ENCODE measurements at regions not wholly inside any gene's neighbourhood (a gene's known extent, or its start where the extent isn't known, plus 50 kb on each side); places are given as distances from the start of the nearest gene placed in this dataset.
A peak's percentile ranks its signal among the peaks of the same experiment; 100 is the strongest.

DNA sequence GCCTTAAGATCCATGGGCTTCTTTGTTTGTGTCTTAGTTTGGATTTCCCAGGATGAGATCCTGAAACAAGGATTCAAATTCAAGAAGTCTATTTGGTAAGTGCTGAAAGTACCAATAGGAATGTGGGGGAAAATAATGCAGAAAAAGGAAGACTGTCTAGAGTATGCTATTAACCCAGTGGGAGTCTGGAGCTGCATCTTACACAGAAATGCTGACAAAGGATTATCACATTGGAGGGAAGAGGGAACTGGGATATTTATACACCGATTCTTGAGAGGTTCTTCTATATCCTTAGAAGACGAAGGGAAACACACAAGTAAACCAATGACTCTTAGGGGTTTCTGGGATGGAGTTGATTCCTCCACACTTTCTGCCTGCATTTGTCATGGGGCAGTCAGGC is 294.8 kb upstream of the FIGN start:
- DNase-seq: no peak

DNA sequence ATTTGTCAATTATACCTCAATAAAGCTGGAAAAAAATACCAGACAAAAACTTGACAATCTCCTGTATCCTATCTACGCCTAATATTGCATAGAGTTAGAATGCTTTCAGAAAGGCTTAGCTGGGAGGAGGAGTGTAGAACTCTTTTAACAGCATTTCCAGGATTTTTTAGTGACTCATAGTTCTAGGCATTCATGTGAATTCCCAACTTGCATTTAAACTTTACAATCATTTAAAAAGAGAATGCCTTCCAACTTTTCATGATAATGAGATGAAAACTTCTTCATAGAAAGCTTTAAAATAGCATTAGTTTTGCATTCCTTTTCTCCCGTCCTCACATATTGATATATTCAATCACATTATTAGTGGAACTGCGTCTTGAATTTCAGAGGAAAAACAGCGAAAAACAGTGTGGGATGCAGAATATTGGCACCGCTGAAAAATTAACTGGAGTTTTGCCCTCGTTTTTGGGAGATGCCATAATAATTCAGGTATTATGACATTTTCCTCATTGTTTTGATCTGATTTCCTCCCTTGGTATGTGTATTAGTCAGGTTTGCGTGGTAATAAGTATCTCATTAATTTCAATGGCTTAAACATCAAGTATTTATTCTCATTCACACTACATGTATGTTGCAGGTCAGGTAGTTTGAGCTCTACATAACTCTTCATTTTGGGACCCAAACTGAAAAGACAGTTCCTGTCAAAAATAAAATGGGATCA is 293.2 kb upstream of the FIGN start:
- DNase-seq: no peak

DNA sequence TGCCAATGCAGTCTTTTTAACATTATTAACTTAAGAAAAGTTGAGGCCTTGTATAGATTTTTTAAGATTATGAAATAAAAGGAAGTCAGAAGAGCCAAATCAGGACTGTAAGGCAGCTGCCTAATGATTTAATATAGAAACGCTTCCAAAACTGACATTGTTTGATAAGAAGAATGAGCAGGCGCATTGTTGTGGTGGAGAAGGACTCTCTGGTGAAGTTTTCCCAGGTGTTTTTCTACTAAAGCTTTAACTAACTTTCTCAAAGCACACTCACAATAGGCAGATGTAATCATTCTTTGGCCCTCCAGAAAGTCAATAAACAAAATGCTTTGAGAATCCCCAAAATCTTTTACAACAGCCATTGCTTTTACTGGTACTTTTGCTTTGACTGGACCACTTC is 288.6 kb upstream of the FIGN start:
- no peak for DNase-seq

DNA sequence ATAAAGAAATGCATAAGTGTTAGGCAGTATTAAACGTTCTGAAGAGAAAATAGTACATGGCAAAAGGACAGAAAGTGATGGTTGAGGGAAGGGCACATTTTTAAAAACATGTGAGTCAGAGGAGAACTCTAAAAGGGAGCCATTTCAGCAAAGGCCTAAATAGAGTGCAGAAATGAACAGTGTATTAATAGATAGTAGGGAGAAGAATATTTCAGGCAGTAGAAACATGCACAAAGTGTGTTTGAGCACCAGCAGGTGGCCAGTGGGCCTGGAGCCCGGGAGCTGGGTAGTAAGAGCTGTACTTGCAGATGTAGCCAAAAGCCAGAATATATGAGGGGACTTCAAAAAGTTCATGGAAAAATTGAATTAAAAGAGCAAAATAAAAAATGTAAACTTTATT is 288.1 kb upstream of the FIGN start:
- DNase-seq: peak in 2 of 56 donors; percentile 1 to 15

DNA sequence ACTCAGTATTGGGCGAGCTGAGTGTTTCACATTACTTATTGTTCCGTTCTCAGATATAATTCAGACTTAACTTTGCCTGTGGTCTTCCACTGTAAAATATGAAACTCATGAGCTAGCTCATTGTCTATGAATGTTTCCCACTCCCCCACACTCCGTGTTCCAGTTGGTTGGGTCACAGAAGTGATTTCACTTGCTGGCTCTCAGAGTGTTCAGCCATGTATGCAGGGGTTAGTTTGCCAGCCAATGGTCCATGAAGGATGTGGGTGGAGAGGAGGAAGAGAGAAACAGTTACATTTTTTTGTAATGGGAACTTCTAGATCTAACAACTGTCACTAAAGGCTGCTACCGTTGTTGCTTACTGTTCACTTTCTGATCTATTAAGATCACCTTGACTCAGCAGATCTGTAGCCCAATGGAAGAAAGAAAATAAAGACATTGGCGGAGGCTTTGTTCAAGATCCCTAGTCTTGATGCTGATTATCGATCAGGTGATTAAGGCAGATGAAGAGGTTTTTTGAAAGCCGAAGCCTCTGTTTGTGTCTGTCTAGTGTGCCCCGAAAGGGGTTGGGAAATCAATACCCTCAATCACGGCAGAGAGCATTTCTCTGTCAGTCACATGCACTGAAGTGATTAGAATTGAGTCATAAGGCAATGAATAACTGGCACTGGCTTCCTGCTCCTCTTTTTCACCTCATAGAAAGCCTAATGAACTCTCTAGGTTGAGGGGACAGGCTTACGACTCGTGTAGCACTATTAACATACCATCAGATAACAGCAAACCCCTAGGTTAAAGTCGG is 279.7 kb upstream of the FIGN start:
- DNase-seq: no peak

DNA sequence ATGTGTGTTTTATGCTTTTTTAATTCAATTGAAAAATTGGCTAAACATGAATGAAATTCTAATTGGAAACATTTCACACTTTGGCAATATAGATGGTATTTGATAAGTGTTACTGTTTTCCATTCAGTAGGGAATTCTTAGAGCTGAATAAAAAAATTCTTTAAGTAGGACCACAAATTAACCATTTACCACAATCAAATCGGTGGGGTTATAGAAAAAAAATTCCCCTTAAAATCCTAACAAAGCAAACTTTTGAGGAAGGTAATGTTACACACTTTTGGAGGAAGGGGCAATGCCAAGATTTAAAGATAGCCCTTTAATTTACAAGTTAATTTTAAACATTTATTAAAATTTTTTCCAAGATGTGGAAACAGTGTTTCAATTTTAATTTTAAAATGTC is 279.0 kb upstream of the FIGN start:
- no peak for DNase-seq

DNA sequence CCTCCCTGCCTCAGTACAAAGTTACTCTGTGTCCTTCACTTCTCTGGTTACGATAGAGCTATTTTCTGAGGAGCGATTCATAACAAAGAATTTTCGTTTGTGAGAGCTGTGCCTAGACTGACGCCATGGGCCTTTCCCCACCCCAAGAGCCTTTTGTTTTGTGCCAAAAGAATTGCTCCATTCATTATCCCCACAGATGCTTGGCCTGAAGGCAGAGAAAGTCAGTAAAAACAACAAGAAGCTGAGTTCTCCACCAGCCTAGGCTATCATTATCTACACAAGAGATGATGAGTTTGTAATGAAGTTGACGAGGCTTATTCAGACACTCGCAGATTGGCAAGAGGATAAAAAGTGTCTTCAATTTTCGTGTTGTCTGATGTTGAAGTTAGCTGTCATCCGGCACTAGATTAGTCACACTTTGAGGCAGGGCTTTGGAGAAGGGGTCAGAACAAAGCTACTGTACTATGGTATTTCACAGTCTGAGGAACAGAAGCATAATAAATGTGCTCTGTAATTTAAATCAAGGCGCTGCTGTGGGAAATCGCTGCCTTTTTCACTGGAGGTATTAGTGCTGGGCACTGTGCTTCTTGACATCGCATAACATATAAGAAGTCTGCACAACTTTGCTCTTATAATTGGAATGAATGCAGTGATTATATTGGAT is 278.4 kb upstream of the FIGN start:
- DNase-seq: peak in 41 of 56 donors; percentile 4 to 81 (median 49)

DNA sequence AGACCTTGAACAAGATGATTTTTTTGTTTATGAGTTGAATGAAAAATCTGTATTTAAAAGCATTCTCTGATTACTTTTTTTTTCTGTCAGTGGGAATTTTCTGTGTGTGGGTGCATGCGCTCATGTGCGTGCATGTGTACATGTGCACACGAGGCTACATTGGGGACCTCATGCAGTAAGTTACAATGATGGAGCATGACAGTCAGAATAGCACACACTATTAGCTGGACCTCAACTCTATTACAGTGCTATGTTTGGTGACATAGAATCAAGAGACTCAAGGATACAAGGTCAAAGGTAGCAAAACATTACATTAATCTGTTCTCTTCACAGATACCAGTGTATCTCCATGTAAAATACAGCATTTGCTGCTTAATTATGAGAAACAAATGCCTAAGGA is 276.8 kb upstream of the FIGN start:
- DNase-seq: no peak

DNA sequence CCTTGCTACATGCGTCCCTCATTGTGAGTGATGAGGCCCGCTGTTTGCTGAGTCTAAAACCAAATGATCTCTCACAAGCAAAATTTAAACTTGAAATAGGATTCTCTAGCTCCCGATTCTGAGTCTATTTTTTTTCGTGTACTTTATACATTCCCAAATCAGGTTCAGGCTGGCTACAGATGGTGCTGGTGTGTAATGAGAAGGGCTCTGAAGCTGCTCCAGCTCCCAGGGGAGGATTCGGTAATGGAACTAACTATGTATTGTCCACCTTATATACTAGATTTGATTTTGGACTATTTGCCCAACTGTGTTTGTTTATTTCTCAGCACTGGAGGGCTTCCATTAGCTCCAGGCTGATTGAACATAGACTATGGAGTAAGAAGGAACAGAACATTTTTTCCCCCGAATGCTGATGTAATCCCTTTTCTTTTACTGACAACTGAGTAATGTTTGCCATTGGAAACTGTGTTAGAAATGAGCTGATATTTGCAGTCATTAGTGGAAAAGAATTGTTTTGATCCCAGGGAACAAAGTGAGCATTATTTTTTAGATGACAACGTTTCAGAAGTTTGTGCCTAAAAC is 274.0 kb upstream of the FIGN start:
- DNase-seq: peak in 9 of 56 donors; percentile 2 to 39 (median 9)

DNA sequence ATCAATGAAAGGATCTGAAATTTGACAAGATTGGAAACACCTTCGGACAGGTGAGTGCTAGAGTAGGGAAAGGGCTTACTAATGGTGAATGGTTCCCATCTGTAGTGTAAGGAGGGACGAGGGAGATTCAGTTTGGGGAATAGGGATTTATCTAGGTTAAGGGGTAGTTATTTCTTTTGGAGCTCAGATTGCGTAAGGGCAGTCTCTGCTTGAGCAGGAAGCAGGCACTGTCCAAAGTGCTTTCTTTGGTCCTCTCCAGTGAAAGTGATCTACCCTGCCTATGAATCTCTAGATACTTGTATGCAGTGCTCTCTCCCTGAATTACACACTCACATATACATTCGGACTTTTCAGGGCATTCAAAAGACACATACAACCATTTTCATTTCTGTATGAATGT is 272.9 kb upstream of the FIGN start:
- no peak for DNase-seq

DNA sequence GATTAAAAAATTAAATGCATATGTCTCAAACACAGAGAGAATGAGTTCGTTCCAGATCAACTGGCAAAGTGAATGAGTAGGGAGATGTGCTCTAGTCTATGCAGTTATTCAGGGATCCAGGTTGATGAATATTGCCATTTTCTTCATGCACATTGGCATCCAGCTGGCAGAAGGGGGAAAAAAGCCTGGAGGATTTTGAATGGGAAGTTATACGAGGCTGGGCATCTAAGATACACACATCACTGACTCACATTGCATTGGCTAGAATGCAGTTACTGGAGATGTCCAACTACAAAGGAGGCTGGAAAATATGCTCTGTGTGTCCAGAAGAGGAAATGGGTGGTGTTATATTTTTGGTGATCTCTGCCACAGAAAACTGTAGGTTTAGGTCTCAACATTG is 270.9 kb upstream of the FIGN start:
- DNase-seq: no peak

DNA sequence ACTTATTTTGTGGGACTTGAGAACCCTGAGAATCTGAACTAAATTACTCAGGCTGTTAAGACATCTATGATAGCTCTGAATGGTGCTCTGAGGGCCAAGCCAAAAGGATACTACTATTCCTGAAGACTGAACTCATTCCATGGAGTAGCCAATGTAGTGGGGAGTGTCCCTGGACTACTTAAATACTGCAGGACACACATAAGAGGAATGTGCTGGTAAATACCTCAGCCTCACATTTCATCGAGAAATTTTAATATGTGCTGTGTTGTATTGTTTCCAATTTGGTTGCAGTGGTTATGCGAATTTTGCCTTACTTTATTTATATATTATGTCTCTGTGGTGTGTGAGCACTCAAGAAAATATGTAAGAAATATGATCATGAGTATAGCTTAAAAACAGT is 264.4 kb upstream of the FIGN start:
- DNase-seq: no peak

DNA sequence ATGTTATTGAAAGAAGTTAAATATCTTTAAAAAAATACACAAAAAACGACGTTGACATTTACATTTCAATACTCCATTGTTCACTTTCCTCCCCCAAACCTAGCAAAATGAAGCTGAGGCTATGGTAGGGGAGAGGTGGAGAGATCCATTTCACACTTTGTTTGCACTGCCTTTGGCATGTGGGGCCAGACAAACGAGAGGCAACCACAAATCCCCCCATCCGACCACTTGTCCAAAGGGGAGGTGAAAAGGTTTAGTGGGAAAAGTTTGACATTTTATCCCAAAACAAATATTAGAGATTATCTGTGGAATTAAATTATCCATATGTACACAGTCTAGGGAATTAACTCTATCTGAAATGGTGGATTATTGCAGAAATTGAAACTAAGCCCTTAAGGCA is 261.7 kb upstream of the FIGN start:
- DNase-seq: no peak

DNA sequence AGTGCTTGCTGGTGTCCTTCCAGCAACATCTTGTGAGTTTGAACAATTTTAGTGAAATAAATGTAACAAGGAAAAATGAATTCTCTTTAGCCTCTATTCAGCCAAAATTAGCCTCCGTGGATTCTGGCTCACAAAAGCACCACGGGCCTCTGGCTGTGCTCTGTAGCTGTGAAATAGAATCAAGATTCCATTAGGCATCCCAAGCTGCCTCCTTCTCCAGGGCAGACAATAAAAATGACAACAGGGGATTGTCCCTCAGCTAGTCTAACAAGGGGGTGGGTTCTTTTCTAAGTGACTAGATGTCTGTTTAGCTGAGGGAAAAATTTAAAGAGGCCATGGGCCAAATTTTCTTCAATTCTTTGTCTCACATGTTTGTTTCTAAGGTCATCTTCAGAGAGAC is 254.7 kb upstream of the FIGN start:
- DNase-seq: no peak

DNA sequence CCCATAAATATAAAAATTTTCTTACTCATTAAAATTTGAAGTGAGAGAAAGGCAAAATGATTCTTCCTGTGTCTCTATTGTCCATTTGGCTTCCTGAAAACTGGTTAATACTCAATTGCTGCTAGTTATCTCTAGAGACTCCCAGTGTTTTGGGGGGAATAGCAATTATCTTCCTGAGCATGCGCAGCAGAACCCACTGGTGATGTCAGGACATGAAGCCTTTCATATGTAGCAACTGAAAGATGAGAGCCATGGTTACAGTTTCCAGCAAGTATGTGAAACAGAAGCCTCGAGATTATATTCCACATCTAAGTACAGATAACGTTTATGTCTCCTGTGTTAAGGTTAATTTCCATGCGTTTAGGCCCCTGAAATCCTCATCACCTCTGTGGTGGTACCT is 254.3 kb upstream of the FIGN start:
- DNase-seq: no peak

DNA sequence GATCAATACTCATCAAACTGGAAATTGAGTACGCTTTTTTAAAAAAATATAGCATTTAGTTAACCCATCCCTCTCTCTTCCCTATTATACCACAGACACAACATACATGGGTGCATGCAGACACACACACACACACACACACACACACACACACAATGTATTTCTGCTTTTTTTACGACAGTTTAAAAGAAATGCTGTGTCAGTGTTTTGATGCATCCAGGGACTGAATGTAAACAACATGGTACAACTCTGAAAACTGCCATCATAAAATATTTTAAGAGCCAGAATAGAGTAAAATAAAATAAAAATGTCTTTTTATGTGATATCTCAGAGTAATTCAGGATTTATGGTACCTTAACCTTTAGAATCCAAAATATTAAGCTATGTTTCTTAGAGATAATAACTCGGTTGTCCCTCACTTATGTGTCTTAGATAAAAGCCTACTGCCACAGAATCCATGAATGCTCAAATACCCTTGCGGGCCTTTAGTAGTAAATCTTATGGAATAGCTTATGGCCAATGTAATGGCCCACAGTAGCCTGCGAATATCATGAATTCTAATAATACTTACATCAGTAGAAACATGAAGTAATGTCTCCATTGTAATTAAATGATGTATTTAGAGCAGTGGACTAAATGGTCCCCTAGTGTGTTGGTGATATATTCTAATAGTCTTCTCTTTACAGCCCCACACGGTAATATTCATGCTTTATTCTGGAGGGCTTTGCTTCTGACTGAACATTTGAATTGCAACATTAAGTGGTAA is 251.6 kb upstream of the FIGN start:
- DNase-seq: no peak

DNA sequence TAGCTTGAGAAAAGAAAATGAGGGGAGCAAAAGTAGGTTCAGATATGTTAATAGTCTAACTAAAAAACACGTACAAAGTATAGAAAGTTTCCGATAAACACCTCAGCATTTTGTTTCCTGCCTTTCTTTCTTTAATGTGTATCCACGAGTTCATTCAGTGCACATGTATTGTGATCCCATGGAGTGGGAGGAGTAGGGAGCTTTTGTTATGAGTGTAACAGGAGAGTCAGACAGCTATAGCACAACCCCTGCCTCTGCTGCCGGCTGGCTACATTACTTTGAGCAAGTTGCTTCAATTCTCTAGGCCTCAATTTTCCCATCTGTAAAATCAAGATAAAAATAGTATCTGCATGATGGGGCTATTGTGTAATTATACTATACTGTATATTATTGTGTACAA is 249.2 kb upstream of the FIGN start:
- DNase-seq: no peak

DNA sequence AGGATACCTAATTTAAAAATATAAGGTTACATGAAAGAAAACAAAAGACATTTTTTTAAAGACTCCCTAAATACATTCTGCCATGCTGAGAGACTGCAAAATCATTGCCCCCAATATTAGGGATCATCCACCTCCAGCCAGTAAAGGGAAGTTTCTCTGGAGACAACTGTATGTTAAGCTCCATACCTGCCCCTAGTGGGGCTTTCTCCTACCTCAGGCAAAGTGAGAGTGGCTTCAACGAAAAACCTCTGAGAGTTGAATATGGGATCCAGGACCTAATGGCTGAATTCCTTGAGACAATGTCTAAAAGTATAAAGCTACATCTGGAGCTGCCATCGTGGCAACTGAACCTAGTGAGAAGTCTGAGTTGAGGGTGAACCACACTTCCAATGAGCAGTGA is 248.1 kb upstream of the FIGN start:
- DNase-seq: no peak

DNA sequence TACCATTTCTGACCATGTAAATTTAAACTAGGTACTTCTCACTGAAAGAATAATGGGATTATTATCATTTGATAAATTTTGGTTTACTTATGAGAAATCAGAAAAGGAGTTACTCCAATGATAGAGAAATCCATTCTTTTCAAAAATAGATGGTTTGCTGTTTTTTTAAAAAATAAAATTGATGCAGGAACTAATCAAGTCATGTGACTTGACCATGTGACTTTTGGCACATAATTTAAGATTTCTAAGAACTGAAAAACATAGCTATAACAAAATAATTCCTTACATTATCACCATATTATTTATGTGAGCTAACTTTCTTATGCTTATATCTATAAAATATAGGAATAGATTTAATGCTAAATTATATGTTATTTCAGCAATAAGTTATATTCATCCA is 247.1 kb upstream of the FIGN start:
- no peak for DNase-seq

DNA sequence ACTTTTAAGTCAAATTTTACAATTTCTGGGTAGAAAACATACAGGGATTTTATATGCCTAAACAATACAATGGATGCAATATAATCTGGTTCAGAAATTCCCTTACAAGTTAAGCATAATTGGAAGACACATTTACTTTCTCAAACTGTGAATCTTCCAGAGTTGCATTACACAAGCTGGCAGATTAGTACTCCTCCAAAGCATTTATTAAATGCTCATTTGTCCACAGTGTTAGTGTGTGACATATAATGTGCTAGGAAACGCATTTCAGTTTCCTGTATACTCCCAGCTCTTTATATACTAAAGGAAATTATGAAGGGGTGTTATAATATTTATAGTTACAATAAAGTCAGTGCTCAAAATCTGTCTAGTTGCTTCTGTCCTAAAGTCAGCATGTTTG is 239.0 kb upstream of the FIGN start:
- DNase-seq: no peak

DNA sequence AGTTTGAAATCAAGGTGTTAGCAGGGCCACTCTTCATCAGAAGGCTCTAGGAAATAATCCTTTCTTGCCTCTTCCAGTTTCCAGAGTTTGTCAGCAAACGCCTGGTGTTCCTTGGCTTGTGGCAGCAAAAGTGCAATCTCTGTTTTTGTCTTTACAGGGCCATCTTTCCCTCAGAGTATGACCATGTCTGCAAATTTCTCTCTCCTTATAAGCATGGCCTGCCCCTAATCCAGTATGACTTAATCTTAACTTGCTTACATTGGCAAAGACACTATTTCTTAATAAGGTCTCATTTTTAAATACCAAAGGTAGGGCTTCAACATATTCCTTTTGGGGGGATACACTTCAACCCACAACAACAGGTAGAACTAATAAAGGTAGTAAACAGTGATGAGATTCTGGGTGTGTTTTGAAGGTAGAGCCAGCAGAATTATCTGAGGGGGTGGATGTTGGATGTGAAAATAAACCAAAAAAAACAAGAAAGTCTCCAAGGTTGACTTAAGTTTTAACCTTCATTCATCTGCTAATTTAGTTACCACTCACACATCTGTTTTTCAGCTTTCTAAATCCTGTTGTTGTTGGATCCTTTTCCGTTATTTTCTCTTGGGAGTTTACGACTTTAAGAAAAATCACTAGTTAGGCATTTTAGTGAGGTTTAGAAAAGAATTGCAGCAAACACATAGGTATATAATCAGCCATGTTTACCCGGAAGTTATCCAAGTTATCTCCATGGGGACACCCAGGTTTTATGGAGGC is 234.4 kb upstream of the FIGN start:
- DNase-seq: no peak

Data from amygdala (tissue), 56 donors.